K562 (cell line): ENCODE measurements at regions not wholly inside any gene's neighbourhood (a gene's known extent, or its start where the extent isn't known, plus 50 kb on each side); places are given as distances from the start of the nearest gene placed in this dataset.

ENCODE experiments used
- ATAC-seq: fragments of 200-7000 bp; cut with Tn5 transposase; 3 replicates; pipeline ENCODE4 v1.9.1; 2020; ENCODE audit warnings: moderate library complexity
- BruUV-seq: library from RNA; stranded (reverse); fragments of 400-500 nt; replicated peaks from 2 replicates; lab custom pipeline; 2021; lab: Mats Ljungman, UMichigan
- CTCF ChIA-PET: fragments of 300-600 bp; formaldehyde crosslinking; extraction: SDS; loops from one replicate; lab custom pipeline; 2021; ENCODE audit warnings: low intra/inter-chr PET ratio; lab: Yijun Ruan, JAX
- POLR2A ChIA-PET: fragments of 300-600, 350-650 bp; sonication (Branson Sonifier 250); formaldehyde crosslinking; extraction: SDS; loops from one replicate; lab custom pipeline; 2021; ENCODE audit warnings: antibody characterized with exemption, inconsistent platforms; lab: Yijun Ruan, JAX
- DNase-seq, 4 experiments: peaks; one replicate each; pipeline versions ENCODE4 v3.0.0 to v3.0.0-alpha.2; 2011 to 2018; ENCODE audit warnings: low spot score in 3 of 4, mixed read lengths in 3 of 4; ENCODE audit errors: extremely low read depth in 1 of 4
- FAIRE-seq: peaks from 2 replicates; lab custom pipeline; 2011; peaks lifted over from hg19 to GRCh38; lab: Jason Lieb, UNC
- H2AFZ ChIP-seq: 2 replicates; pipeline ENCODE4 v1.6.0; 2011; ENCODE audit warnings: low read depth, low read length, control low read depth, inconsistent platforms
- H3K27ac ChIP-seq: fragments of 200-600 bp; 3 replicates; pipeline ENCODE4 v1.8.0; 2011; ENCODE audit warnings: low read depth, mild to moderate bottlenecking, control low read depth, inconsistent platforms, low read length, moderate library complexity, mixed read lengths; ENCODE audit errors: extremely low read depth
- H3K27me3 ChIP-seq, 2 experiments: fragments of 300-600 bp in 1 of 2; 2 replicates in 1 of 2; 3 replicates in 1 of 2; pipeline versions ENCODE4 v1.6.0 to v1.8.0; 2011; ENCODE audit warnings: inconsistent platforms in 2 of 2, low read length in 2 of 2, mild to moderate bottlenecking in 1 of 2, mixed read lengths in 1 of 2, moderate library complexity in 1 of 2; ENCODE audit not compliant: control insufficient read depth in 2 of 2, insufficient read depth in 2 of 2
- H3K36me3 ChIP-seq: fragments of 300-600 bp; 3 replicates; pipeline ENCODE4 v1.8.0; 2011; ENCODE audit warnings: mild to moderate bottlenecking, low read length, inconsistent platforms; ENCODE audit not compliant: control insufficient read depth, insufficient read depth
- H3K4me1 ChIP-seq, 2 experiments: fragments of 200-600 bp in 1 of 2; replicated peaks in 1 of 2; 2 replicates in 1 of 2; 3 replicates in 1 of 2; pipeline versions ENCODE4 v1.5.1 to v1.8.0; 2011; ENCODE audit warnings: inconsistent platforms in 2 of 2, low read length in 2 of 2, mild to moderate bottlenecking in 1 of 2, mixed read lengths in 1 of 2, moderate library complexity in 1 of 2; ENCODE audit not compliant: control insufficient read depth in 2 of 2, insufficient read depth in 2 of 2
- H3K4me2 ChIP-seq: 2 replicates; pipeline ENCODE4 v1.6.1; 2011; ENCODE audit warnings: low read length, control low read depth, inconsistent platforms, mixed read lengths; ENCODE audit not compliant: insufficient read depth
- H3K4me3 ChIP-seq: fragments of 200-600 bp; sonication (generic), shearing (Covaris generic); 2 replicates; pipeline ENCODE4 v1.5.1; 2016; ENCODE audit warnings: control low read depth, inconsistent platforms
- H3K79me2 ChIP-seq: fragments of 200-600 bp; 3 replicates; pipeline ENCODE4 v1.8.0; 2011; ENCODE audit warnings: low read length, inconsistent platforms; ENCODE audit not compliant: control insufficient read depth, insufficient read depth
- H3K9ac ChIP-seq, 2 experiments: 2 replicates each; pipeline versions ENCODE4 v1.6.0 to v1.6.1; 2011; ENCODE audit warnings: low read depth in 2 of 2, low read length in 2 of 2, control low read depth in 1 of 2, inconsistent platforms in 1 of 2, mild to moderate bottlenecking in 1 of 2, mixed read lengths in 1 of 2; ENCODE audit not compliant: insufficient read depth in 1 of 2
- H3K9me1 ChIP-seq: one replicate; pipeline ENCODE4 v1.6.0; 2011; ENCODE audit warnings: inconsistent platforms, mild to moderate bottlenecking, low read length, moderate library complexity; ENCODE audit not compliant: control insufficient read depth, insufficient read depth
- H3K9me3 ChIP-seq: replicated peaks from 2 replicates; pipeline ENCODE4 v1.5.1; 2011; ENCODE audit warnings: low read depth, low read length, inconsistent platforms; ENCODE audit not compliant: control insufficient read depth, insufficient read depth
- H4K20me1 ChIP-seq: replicated peaks from 2 replicates; pipeline ENCODE4 v1.6.1; 2011; ENCODE audit warnings: low read length, inconsistent platforms, mixed read lengths; ENCODE audit not compliant: control insufficient read depth, insufficient read depth
- CSDE1 ChIP-seq, 2 experiments: fragments of 450-650 bp; IDR thresholded peaks; 2 replicates each; pipeline ENCODE4 v1.6.1; 2016; ENCODE audit warnings: mild to moderate bottlenecking in 1 of 2
- MTA1 ChIP-seq: fragments of 450-650 bp; IDR thresholded peaks from 2 replicates; pipeline ENCODE4 v1.6.1; 2017; ENCODE audit warnings: borderline replicate concordance
- NR2F6 ChIP-seq: fragments of 450-650 bp; formaldehyde crosslinking; IDR thresholded peaks from 2 replicates; pipeline ENCODE4 v1.4.0; 2020; ENCODE audit warnings: mild to moderate bottlenecking
- ZNF316 ChIP-seq: fragments of 450-650 bp; IDR thresholded peaks from 2 replicates; pipeline ENCODE4 v1.6.1; 2016
- WGBS: fragments of 100-300 bp; shearing (Covaris generic); methylation state at CpG from one replicate; pipeline ENCODE4 v1.1.6; 2016; ENCODE audit warnings: low coverage, mixed read lengths; ENCODE audit not compliant: insufficient coverage; ENCODE audit errors: missing lambda C conversion rate; 5-methylcytosine and 5-hydroxymethylcytosine counted together
- in situ Hi-C: fragments of 300-500 bp; cut with MboI; formaldehyde crosslinking; loops from 4 replicates; pipeline ENCODE4 v1.15.0; 2018; ENCODE audit warnings: inconsistent platforms, mixed read lengths
- intact Hi-C: fragments of 100-400 bp; cut with micrococcal nuclease; formaldehyde crosslinking; loops from 2 replicates; pipeline ENCODE4 v1.14.2; 2022

DNA sequence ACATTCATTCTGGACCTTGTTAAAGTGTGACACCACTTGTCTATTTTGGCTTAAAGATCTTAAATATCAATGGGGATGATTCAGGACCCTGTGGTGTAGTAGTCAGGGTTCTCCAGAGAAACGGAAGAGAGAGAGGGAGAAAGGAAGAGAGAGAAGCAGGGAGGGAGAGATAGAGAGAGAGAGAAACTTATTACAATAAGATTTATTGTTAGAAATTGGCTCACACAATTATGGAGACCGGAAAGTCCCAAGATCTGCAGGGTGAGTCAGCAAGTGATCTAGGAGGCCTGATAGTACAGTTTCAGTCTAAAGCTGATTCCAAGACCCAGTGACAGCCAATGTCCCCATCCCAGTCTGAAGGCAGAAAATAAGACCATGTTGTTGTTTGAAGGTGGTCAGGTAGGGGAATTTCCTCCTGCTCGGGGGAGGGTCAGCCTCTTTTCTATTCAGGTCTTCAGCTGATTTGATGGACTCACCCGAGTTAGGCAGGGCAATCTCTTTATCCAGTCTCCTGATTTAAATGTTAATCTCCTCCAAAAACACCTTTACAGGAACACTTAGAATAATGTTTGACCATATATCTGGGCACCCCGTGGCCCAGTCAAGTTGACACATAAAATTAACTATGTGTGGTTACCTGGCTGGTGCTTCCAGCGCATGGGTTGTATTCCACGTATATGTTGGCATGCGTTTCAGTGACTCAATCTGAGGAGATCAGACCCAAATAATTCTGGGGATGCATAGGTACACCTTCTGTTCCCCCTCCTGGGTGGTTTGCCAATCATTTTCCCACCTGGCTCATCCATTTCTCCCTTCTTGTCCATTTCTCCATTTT lies 1350.5 kb downstream of the TBC1D22A start (continued):
- no peak for TF ChIP-seq MTA1

DNA sequence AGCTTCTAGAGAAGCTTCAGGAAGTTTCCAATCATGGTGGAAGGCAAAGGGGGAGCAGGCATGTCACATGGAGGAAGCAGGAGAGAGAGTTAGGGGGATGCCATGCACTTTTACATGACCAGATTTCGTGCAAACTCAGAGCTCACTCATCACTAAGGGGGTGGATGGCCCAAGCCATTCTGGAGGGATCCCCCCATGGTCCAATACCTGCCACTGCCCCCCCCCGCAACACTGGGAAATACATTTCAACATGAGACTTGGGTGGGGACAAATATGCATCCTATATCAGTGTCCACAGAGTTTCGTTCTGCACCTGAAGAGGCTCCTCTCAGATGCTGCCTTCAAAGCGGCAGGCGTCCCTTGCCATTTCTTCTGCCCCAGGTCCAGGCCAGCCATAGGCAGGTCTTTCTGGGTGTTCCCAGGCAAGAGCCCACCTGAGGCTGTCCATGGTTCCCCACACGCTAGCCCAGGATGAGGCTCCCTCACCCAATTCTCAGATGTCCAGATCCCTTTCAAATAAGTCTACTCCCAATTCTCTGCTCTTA lies 1344.3 kb downstream of the TBC1D22A start:
- no peak overlapping the region for H3K27ac ChIP-seq
- H3K4me2 ChIP-seq = no peak overlapping the region
- ChIA-PET POLR2A (no interaction called here), CTCF (no interaction called here)
- DNase-seq (no peak), FAIRE-seq (no peak), ATAC-seq (no peak)
- no peaks in the 10 kb centered on the region for H3K9me1 ChIP-seq
- H3K27me3 ChIP-seq = no peaks in the 10 kb centered on the region; a peak in 1 of 5 replicates
- no peak for TF ChIP-seq ZNF316
- no peak for TF ChIP-seq CSDE1 (IDR thresholded peaks at IDR 0.05)
- TF ChIP-seq NR2F6 (CRISPR knock-in tag) = no peak
- 0 out of 2 replicates have a peak, but pooled peaks cover 3% of the 10 kb centered on the region for H4K20me1 ChIP-seq
- H2AFZ ChIP-seq = no peak overlapping the region
- no peaks in the 10 kb centered on the region for H3K79me2 ChIP-seq
- H3K9me3 ChIP-seq = no peaks in the 10 kb centered on the region
- in situ Hi-C loops = no loop called here
- intact Hi-C loops = no loop called here
- no peaks in the 10 kb centered on the region for H3K4me1 ChIP-seq
- BruUV-seq = no TSS peak
- no peaks in the 10 kb centered on the region for H3K36me3 ChIP-seq
- WGBS = 2% methylated on average over 6 of the region's 6 CpGs
- H3K9ac ChIP-seq = no peak overlapping the region
- no peak overlapping the region for H3K4me3 ChIP-seq
